Activated naive CD8-positive, alpha-beta T cell treated with anti-CD3 and anti-CD28 coated beads, Interleukin-2, amount 10 ng/mL, durations not matched to agents 7 days and 5 days (primary cell): ENCODE measurements at regions not wholly inside any gene's neighbourhood (a gene's known extent, or its start where the extent isn't known, plus 50 kb on each side); places are given as distances from the start of the nearest gene placed in this dataset.

Experiments used
- ATAC-seq: fragments of 150-1000 bp; cut with Tn5 transposase; one replicate; pipeline ENCODE4 v1.10.0; 2021; ENCODE audit warnings: low read depth, moderate library complexity
- POLR2A ChIA-PET: fragments of 350-600 bp; sonication (Branson Sonifier 250); formaldehyde crosslinking; loops from one replicate; lab custom pipeline; 2021; ENCODE audit warnings: antibody characterized with exemption; lab: Charles Lee
- DNase-seq: peaks from one replicate; pipeline ENCODE4 v3.0.0; 2021
- H3K27ac Mint-ChIP-seq: one replicate; pipeline ENCODE4 v1.8.0; 2022; ENCODE audit warnings: mild to moderate bottlenecking, mixed read lengths
- H3K27me3 Mint-ChIP-seq: one replicate; pipeline ENCODE4 v1.8.0; 2022; ENCODE audit warnings: mild to moderate bottlenecking, moderate library complexity, mixed read lengths
- H3K36me3 Mint-ChIP-seq: one replicate; pipeline ENCODE4 v1.8.0; 2021; ENCODE audit warnings: mild to moderate bottlenecking, mixed read lengths
- H3K4me1 Mint-ChIP-seq: one replicate; pipeline ENCODE4 v1.8.0; 2021; ENCODE audit warnings: mixed read lengths
- H3K4me3 Mint-ChIP-seq: one replicate; pipeline ENCODE4 v1.8.0; 2022; ENCODE audit warnings: mild to moderate bottlenecking, moderate library complexity, mixed read lengths
- H3K9me3 Mint-ChIP-seq: one replicate; pipeline ENCODE4 v1.8.0; 2021; ENCODE audit warnings: mixed read lengths

DNA sequence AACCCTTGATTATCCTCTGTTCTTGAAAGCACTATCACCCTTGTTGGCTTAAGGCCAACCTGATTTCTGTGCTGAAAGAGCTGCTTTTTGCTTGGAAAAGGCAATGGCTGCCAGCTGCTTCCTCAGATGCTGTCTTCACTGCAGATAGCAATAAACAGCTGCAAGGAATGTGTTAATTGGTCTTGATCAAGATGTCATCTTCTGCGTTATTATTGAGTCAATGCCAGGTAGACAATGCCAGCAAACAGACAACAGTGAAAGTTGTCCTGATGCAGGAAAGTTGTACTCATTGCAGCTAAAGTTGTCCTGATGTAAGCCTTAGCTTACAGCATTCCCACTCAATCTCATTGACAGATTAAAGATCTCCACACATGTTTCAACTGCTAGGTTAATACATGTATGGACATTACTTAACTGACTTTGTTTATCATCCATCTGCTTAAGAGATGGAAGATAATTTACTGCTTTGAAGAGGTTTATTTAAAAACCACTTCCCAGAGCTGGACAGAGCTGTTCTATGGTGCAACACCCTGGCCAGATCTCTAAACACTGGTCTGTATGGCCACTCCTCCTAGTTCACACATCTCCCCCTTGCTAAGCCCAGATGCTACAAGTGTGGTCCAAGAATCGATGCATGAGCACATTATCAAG lies 251.0 kb upstream of the MCTP2 start:
- H3K27me3 Mint-ChIP-seq, result peaks cover 33% of the 10 kb centered on the region
- DNase-seq (no peak), ATAC-seq (no peak)
- no peaks in the 10 kb centered on the region for H3K4me1 Mint-ChIP-seq
- POLR2A ChIA-PET, result no interaction called here
- no peak overlapping the region for H3K4me3 Mint-ChIP-seq
- no peaks in the 10 kb centered on the region for H3K36me3 Mint-ChIP-seq
- H3K27ac Mint-ChIP-seq, result no peak overlapping the region
- H3K9me3 Mint-ChIP-seq, result no peaks in the 10 kb centered on the region

DNA sequence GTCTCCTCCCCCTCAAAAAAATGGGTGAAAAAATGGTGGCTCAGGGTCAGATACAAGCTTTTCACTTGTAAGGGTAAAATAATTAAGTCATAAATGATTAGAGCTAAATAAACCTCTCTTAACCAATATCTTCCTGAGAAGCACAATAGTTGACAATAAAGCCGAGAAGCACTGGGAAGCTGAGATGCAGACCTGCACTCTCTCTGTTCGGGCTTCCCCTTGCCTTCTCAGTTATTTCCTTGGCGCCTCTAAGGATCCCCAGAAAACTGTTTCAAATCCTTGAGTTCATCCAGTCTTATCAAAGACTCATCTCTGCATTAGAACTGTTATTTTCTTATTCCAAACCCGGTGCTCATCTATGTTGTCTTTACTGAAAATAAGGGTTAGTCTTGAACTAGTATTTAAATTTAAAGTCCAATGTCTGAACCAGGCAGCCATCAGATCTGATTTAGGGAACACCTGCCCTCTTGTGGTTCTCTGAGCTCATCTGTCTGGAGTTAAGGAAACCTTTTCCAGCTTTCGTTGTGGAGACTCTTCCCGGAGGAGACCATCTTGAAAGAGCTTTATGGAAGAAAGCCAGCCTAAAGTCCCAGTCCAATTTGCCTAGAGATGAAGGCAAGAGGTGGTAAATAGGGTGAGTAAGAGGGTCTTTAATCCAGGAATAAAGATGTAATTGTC lies 256.4 kb upstream of the MCTP2 start:
- POLR2A ChIA-PET, result no interaction called here
- no peak for DNase-seq
- Mint-ChIP-seq H3K27ac (no peak overlapping the region), H3K4me1 (no peaks in the 10 kb centered on the region), H3K4me3 (no peak overlapping the region), H3K36me3 (no peaks in the 10 kb centered on the region), H3K27me3 (peaks cover 25% of the 10 kb centered on the region), H3K9me3 (no peaks in the 10 kb centered on the region)
- no peak for ATAC-seq

DNA sequence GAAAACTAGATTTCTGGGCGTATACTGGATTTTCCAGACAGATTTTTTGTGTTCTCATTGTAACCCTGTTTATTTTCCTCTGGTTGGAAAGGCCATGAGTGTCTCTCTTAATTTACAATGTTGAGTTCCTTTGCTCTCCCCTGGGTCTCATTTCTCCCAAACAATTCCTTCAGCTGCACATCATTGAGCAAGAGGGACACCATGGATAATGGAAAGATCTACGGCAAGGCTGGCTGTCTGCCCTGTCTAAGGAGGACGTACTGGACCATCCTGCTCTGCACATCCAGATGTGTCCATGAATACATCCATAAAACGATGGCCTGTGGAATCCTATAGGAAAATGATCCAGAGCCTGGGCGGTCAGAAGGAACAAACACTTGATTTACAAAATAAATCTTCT lies 258.1 kb upstream of the MCTP2 start:
- POLR2A ChIA-PET, result no interaction called here
- ATAC-seq, result no peak
- DNase-seq, result no peak

DNA sequence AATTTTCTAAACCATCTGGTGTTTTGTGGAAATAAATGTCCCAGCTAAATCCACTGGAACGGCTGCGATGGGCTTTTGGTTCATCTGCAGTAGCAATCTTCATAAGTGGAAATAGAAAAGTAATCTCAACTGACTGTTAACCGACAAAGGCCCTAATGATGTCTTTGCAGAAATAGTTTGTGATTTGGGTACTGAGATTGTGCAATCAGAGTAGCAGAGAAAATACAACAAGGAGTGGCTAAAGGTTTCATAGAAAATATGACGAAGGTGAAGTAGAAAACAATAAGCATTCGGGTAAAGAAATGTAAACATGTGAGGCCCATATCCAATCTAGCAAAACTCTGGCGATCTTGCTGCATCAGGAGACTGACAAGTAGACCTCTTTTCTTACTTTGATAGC lies 262.6 kb upstream of the MCTP2 start:
- no peak overlapping the region for H3K4me3 Mint-ChIP-seq
- POLR2A ChIA-PET, result no interaction called here
- no peaks in the 10 kb centered on the region for H3K4me1 Mint-ChIP-seq
- DNase-seq, result no peak
- H3K36me3 Mint-ChIP-seq, result no peaks in the 10 kb centered on the region
- ATAC-seq, result no peak
- H3K27me3 Mint-ChIP-seq, result peaks cover 12% of the 10 kb centered on the region
- no peaks in the 10 kb centered on the region for H3K9me3 Mint-ChIP-seq
- H3K27ac Mint-ChIP-seq, result no peak overlapping the region

More for the DNA sequence above, 258.1 kb upstream of the MCTP2 start:
- Mint-ChIP-seq H3K4me1 (no peaks in the 10 kb centered on the region), H3K27me3 (peaks cover 24% of the 10 kb centered on the region), H3K36me3 (no peaks in the 10 kb centered on the region), H3K27ac (no peak overlapping the region), H3K4me3 (no peak overlapping the region), H3K9me3 (no peaks in the 10 kb centered on the region)

DNA sequence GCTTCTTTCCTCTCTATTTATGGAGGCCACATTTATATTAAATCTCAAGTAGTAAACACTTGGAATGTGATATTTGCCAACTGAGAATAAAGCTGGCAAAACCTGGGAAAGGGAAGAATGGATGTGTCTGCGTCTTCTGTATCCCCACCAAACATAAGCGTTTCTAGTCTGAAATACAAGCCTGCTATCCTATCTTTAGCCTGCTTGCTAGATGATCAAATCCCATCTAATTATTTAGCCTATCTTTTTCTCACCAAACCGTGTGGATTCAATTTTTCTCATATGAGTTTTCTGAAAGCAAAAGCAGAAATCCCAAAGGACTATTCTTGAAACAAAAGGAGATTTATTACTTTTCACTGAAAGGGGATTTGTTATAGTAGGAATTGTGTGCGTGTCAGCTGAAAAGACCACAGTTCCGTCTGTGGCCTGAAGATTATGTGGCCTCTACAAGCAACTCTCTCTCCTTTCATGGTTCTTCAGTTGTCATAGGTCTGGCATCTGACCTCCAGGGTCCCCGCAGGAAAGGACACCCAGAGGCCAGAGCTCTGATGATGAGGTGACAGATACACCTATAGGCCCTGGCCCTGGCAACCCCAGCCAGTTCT lies 266.0 kb upstream of the MCTP2 start:
- Mint-ChIP-seq H3K36me3 (no peaks in the 10 kb centered on the region), H3K4me1 (no peaks in the 10 kb centered on the region), H3K27ac (no peak overlapping the region), H3K9me3 (no peaks in the 10 kb centered on the region), H3K4me3 (no peak overlapping the region), H3K27me3 (peaks cover 17% of the 10 kb centered on the region)
- DNase-seq, result no peak
- ATAC-seq, result no peak
- POLR2A ChIA-PET, result no interaction called here

DNA sequence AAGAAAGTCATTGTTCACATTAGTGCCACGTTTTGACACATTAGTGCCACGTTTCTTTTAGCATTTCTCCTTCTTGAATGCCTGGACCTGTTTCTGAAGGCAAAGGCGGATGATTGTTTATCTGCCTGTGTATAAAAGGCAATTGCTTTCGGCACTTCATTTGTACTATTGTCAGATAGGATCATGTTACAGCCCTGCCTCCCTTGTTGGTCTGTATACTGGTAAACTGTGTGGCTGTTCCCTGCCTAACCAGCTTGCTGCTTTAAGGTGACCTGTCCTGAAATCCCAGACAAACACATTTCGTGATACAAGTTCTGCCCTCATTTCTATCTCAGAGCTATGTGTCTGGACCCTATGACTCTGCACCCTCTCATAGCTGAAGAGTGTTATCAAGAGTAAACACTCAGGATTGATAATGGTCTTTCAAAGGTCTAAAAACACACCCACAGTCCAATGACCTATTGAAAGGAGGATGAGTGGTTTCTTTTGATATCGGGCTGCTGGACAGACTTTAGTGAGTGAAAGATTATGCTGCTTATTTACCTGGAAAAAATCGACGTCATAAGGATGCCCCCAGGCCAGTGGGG lies 276.3 kb upstream of the MCTP2 start:
- ATAC-seq (no peak), DNase-seq (no peak)
- H3K27me3 Mint-ChIP-seq, result peaks cover 11% of the 10 kb centered on the region
- no peak overlapping the region for H3K4me3 Mint-ChIP-seq
- no peaks in the 10 kb centered on the region for H3K9me3 Mint-ChIP-seq
- H3K4me1 Mint-ChIP-seq, result no peaks in the 10 kb centered on the region
- H3K27ac Mint-ChIP-seq, result no peak overlapping the region
- POLR2A ChIA-PET, result no interaction called here
- H3K36me3 Mint-ChIP-seq, result no peaks in the 10 kb centered on the region

DNA sequence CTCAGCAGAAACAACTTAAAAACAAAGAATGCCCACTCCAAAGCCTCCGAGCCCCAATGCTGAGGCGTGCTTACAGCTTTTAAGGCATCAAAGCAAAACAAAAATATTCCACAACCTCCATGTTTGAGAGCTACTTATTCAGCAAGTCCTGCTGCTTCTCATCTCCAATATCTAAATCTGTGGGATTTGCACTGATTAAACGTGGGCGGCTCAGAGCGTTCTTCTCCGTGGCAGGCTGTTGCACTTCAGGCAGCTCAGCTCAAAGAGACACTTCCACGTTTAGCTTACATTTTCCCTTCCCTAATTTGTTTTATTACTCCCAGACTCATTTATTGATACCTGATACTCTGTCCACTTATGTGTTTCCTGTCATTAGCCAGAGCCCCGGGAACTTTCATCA lies 282.6 kb upstream of the MCTP2 start:
- DNase-seq (no peak), ATAC-seq (no peak)
- H3K27me3 Mint-ChIP-seq, result peaks cover 11% of the 10 kb centered on the region
- H3K9me3 Mint-ChIP-seq, result no peaks in the 10 kb centered on the region
- POLR2A ChIA-PET, result no interaction called here
- H3K27ac Mint-ChIP-seq, result no peak overlapping the region
- H3K4me1 Mint-ChIP-seq, result no peaks in the 10 kb centered on the region
- H3K4me3 Mint-ChIP-seq, result no peak overlapping the region
- no peaks in the 10 kb centered on the region for H3K36me3 Mint-ChIP-seq

DNA sequence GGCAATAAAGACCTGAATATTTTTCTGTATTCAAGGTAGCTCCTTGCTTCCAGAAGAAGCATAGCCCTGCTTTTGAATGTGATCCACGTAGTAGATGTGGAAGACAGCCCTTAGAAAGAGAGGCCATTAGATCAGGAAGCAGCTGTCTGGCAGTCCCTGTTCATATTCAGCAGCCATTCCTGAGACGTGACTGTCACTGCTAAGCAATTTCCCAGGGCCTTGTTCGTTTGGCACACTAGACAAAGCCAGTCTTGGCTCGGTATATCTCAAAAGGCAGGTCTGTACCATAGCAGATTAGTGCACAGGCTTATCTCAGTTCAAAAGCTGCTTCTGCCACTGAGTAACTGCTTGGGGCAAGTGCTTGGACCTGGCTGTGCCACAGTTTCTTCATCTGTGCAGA lies 287.8 kb upstream of the MCTP2 start:
- H3K36me3 Mint-ChIP-seq, result no peaks in the 10 kb centered on the region
- no peaks in the 10 kb centered on the region for H3K4me1 Mint-ChIP-seq
- no peak overlapping the region for H3K27ac Mint-ChIP-seq
- DNase-seq, result no peak
- H3K9me3 Mint-ChIP-seq, result no peaks in the 10 kb centered on the region
- H3K4me3 Mint-ChIP-seq, result no peak overlapping the region
- ATAC-seq, result no peak
- POLR2A ChIA-PET, result no interaction called here
- peaks cover 6% of the 10 kb centered on the region for H3K27me3 Mint-ChIP-seq

DNA sequence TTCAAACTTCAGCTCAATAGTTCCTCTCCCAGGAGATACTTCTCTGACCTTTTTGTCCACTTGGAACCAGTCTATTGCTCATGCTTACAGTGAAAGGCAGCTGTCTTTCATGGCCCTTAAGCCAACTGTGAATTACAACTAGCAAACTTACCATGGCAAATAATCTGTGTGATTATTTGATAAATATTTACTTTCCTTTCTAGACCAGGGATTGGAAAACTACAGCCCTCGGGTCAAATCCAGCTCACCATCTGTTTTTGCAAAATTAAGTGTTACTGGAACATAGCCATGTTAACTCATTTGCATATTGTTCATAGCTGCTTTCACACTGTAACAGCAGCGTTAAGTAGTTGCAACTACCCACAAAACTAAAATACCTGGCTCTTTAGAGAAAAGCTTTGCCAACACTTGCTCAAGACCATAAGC lies 289.1 kb upstream of the MCTP2 start:
- H3K27ac Mint-ChIP-seq, result no peak overlapping the region

DNA sequence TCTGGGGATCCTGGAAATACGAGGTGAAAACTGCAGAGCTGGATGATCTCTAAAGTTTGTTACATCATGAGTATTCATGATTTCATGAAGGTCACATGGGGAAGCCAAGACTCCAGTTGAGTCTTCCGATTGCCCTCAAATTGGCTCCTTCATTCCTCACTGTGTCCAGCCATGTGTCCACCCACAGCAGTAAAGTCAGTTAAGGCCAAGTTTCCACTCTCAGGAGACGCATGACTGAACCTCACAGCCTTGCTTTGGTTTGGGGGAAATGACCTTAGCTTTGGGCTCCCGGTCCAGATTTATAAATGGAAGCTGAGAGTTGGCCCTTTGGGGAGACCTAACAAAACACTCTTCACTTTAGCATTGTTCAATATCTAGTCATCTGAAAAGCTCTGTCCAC lies 289.7 kb upstream of the MCTP2 start:
- H3K27me3 Mint-ChIP-seq, result peaks cover 2% of the 10 kb centered on the region
- POLR2A ChIA-PET, result no interaction called here
- ATAC-seq, result no peak
- no peaks in the 10 kb centered on the region for H3K4me1 Mint-ChIP-seq
- DNase-seq, result no peak
- H3K9me3 Mint-ChIP-seq, result no peaks in the 10 kb centered on the region
- H3K27ac Mint-ChIP-seq, result no peak overlapping the region
- H3K36me3 Mint-ChIP-seq, result no peaks in the 10 kb centered on the region
- no peak overlapping the region for H3K4me3 Mint-ChIP-seq

More for the DNA sequence above, 289.1 kb upstream of the MCTP2 start:
- Mint-ChIP-seq H3K4me3 (no peak overlapping the region), H3K36me3 (no peaks in the 10 kb centered on the region), H3K27me3 (peaks cover 5% of the 10 kb centered on the region), H3K9me3 (no peaks in the 10 kb centered on the region), H3K4me1 (no peaks in the 10 kb centered on the region)
- DNase-seq (no peak), ATAC-seq (no peak)
- POLR2A ChIA-PET, result no interaction called here

DNA sequence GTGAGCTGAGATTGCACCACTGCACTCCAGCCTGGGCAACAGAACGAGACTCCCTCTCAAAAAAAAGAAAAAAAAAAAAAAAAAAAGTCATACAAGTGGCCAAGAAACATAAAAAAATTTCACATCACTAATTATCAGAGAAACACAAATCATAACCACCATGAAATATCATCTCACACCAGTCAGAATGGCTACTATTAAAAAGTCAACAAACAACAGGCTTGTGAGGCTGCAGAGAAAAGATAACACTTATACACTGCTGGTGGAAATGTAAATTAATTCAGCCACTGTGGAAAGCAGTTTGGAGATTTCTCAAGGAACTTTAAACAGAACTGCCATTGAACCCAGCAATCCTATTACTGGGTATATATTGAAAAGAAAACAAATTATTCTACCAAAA lies 291.1 kb upstream of the MCTP2 start:
- Mint-ChIP-seq H3K4me1 (no peaks in the 10 kb centered on the region), H3K36me3 (no peaks in the 10 kb centered on the region), H3K4me3 (no peak overlapping the region), H3K27ac (no peak overlapping the region), H3K9me3 (no peaks in the 10 kb centered on the region), H3K27me3 (no peaks in the 10 kb centered on the region)
- no peak for DNase-seq
- POLR2A ChIA-PET, result no interaction called here
- ATAC-seq, result no peak

DNA sequence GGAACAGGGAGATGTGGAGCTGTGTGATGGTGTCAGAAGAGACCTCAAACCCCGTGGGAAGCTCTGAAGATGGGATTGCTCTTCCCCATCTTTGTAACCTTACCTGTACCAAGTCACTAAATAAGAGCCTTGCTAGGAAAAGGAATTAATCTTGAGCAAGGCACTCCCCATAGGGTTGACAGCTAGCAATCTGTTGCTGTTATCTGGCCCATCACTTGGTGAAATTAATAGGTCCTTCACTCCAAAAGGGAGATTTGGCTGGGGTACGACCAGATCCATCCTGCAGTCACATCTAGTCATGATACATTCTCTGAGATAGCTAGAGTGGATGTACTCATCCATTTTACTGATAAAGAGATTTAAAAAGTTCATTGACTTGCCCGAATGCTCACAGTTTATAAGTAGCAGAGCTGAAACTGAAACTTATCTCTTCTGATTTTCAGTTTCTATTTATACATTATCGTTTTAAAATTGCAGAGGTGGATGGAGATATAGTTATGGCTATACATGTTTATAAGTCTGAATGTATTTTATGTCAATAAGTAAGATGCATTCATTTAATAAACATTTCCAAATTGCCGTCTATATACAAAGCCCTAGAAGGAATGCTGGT lies 299.1 kb upstream of the MCTP2 start:
- DNase-seq (no peak), ATAC-seq (no peak)
- Mint-ChIP-seq H3K4me3 (peak overlapping the region; percentile 5), H3K4me1 (peaks cover 5% of the 10 kb centered on the region), H3K27ac (no peak overlapping the region), H3K9me3 (no peaks in the 10 kb centered on the region), H3K36me3 (no peaks in the 10 kb centered on the region), H3K27me3 (peaks cover 5% of the 10 kb centered on the region)
- POLR2A ChIA-PET, result no interaction called here

DNA sequence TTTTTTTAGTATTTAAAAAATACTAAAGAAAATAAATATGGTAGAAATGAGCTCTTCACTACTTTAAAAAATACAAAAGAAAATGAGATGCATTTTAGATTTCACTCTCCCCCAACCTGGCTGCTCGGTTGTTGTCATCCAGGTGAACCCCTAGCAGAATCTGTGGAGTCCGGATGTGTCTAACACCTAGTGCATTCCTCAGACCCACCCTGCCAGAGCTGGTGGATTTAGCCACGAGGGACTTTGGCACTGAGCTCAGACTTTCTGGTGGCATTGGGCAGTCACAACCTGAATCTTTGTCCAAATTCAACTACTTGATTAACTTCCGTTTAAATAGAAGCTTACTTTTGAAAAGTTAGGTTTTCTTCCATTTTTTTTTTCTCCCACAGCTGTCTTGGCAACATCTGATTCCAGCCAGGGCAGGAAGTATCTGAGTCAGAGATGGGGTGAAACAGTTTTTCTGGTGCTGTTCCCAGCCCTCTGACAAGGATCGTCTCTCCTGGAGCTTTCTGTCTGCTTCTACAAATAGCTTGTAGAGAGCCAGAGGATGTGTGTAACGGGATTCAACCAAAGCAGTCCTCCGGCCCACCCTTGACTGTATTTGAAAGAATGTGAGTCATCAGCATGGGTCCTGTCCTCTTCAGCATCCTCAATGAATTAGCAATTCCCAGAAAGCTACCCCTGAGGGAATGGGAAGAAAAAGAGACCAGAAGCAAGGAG lies 301.8 kb upstream of the MCTP2 start:
- POLR2A ChIA-PET, result no interaction called here
- no peak overlapping the region for H3K4me3 Mint-ChIP-seq
- no peak for ATAC-seq

More for the DNA sequence above, 301.8 kb upstream of the MCTP2 start:
- Mint-ChIP-seq H3K36me3 (no peaks in the 10 kb centered on the region), H3K27ac (no peak overlapping the region), H3K27me3 (peaks cover 4% of the 10 kb centered on the region), H3K9me3 (no peaks in the 10 kb centered on the region), H3K4me1 (peaks cover 5% of the 10 kb centered on the region)
- DNase-seq, result no peak
